HFF-Myc (cell line): ENCODE measurements at regions not wholly inside any gene's neighbourhood (a gene's known extent, or its start where the extent isn't known, plus 50 kb on each side); places are given as distances from the start of the nearest gene placed in this dataset.

Experiments
- DNase-seq: peaks from one replicate; pipeline ENCODE4 v3.0.0-alpha.2; 2011; ENCODE audit warnings: low read depth; ENCODE audit errors: extremely low read depth
- H3K4me3 ChIP-seq: replicated peaks from 2 replicates; pipeline ENCODE4 v1.5.1; 2011; ENCODE audit warnings: low read depth, mild to moderate bottlenecking, control low read depth, low read length
- TF ChIP-seq, protein P1 (sequence below): IDR thresholded peaks from 2 replicates; pipeline ENCODE4 v1.5.1; 2012; ENCODE audit warnings: mild to moderate bottlenecking, low read depth, low read length, control low read depth; ENCODE audit errors: missing control alignments

DNA sequence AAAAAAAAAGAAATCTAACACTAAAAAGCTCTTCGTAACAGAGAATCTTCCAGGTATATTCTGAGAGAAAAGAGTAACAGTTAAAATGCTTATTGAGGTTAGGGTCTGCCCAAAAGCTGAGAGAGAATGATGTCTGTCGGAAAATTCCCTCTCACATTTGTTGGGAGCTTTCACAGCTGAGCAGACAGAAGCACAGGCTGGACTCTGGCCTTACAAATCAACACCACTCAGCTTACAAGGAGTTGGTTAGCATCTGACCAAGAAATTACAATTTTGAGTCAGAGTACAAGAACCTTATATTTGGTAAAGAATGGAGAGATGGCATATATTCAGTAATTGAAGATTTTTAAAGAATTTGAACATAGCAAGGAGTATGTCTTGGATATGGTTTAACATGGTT is 1561.0 kb upstream of the RAG2 start:
- no peak for DNase-seq
- TF ChIP-seq, protein P1, sequence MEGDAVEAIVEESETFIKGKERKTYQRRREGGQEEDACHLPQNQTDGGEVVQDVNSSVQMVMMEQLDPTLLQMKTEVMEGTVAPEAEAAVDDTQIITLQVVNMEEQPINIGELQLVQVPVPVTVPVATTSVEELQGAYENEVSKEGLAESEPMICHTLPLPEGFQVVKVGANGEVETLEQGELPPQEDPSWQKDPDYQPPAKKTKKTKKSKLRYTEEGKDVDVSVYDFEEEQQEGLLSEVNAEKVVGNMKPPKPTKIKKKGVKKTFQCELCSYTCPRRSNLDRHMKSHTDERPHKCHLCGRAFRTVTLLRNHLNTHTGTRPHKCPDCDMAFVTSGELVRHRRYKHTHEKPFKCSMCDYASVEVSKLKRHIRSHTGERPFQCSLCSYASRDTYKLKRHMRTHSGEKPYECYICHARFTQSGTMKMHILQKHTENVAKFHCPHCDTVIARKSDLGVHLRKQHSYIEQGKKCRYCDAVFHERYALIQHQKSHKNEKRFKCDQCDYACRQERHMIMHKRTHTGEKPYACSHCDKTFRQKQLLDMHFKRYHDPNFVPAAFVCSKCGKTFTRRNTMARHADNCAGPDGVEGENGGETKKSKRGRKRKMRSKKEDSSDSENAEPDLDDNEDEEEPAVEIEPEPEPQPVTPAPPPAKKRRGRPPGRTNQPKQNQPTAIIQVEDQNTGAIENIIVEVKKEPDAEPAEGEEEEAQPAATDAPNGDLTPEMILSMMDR: no peak

DNA sequence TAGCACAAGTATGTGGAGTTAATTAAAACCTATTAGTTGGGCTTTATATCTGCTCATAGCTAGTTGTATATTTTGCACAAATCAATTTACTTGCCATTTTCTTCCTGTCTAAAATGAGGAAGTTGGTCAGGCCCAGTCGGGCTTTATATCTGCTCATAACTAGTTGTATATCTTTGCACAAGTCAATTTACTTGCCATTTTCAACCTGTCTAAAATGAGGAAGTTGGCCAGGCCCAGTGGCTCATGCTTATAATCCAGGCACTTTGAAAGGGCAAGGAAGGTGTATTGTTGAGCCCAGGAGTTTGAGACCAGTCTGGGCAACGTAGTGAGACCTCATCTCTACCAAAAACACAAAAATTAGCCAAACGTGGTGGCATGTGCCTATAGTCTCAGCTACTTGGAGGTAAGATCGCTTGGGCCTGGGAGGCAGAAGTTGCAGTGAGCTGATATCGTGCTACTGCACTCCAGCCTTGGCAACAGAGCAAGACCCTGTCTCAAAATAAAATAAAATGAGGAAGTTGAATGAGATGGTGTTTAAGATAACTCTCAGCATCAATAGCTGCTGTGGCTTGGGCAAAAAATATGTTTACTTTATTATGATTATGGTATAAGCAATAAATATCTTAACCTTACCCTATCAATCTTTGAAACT is 1558.6 kb upstream of the RAG2 start:
- no peak for DNase-seq
- H3K4me3 ChIP-seq: no peak overlapping the region
- TF ChIP-seq, protein P1: no peak

More for the DNA sequence above, 1561.0 kb upstream of the RAG2 start:
- H3K4me3 ChIP-seq: no peak overlapping the region

DNA sequence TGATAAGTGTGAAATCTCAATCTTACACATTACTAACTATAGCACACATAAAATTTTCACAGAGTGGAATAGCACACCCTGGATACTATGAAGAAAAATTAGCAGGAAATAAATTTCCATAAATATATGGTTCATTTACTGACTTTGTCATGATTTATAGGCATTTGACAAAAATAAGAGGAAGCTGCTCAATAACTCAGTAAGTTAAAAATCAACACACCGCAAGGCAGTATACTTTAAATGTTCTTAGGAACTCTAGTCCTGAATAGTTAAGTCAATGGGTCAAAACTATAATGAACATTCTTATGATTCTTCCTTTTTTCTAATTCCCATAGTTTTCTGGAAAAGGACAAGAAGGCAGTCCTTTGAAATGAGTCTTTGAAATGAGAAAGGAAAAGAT is 1557.8 kb upstream of the RAG2 start:
- DNase-seq: no peak
- H3K4me3 ChIP-seq: no peak overlapping the region
- TF ChIP-seq, protein P1: no peak

DNA sequence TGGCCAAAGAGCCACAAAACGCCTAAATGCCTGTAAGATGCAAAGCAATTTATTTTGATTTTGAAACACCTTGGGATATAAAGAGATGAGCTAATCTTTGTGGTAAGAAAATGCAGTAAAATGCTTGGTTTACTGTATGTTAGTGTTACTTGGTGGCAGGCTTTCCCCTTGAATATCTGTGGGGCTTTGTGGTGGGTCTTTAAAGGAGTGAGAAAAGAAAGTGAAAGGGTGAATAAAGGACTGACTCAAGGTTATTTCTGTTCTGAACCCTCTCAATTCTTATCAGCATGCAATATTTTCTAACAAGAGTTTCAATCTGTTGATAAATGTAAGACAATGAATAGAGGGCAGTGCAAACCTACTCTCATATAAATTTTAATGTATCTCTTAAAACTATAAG is 1555.9 kb upstream of the RAG2 start:
- TF ChIP-seq, protein P1: no peak
- no peak for DNase-seq
- H3K4me3 ChIP-seq: no peak overlapping the region

DNA sequence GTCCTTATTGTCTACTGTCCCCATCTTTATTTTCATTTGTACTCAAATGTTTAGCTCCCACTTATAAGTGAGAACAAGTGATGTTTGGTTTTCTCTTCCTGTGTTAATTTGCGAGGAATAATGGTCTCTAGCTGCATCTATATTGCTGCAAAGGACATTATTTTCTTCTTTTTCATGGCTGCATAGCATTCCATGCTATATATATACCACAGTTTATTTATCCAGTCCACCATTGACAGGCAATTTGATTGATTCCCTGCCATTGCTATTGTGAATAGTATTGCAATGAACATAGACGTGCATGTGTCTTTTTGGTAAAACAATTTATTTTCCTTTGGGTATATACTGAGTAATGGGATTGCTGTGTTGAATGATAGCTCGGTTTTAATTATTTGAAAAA is 1545.8 kb upstream of the RAG2 start:
- TF ChIP-seq, protein P1: no peak
- H3K4me3 ChIP-seq: no peak overlapping the region
- no peak for DNase-seq

DNA sequence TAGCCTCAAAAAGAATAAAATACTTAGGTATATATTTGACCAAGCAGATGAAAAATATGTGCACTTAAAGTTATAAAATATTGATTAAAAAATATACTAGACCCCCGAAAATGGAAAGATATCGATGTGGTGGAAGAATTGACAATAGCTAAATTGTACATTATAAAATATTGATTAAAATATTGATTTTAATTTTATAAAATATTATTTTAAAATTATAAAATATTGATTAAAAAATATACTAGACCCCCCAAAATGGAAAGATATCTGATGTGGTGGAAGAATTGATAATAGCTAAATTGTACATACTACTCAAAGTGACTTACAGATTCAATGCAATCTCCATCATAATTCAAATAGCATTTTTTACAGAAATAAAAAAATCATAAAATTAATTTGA is 1540.9 kb upstream of the RAG2 start:
- no peak for DNase-seq
- H3K4me3 ChIP-seq: no peak overlapping the region
- TF ChIP-seq, protein P1: no peak

DNA sequence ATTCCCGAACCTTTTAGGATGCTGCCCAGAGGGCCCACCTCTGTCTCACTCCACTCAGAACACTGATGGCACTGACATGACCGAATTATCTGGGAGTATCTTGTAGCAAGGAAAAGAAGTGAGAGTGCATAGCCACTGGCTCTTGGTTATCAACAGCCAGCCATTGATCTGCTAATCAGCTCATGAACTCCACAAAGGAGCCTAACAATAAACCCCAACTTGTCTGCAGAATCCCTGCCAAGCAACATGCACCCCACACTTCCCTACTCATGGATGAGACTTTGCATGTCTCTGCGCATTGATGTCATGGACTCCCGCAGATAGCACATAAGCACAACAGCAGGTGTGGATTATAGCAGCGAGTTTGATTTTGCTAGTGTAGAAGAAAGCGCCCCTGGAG is 1538.9 kb upstream of the RAG2 start:
- no peak overlapping the region for H3K4me3 ChIP-seq
- DNase-seq: no peak
- TF ChIP-seq, protein P1: no peak
